IMR-90 (cell line): ENCODE measurements at regions not wholly inside any gene's neighbourhood (a gene's known extent, or its start where the extent isn't known, plus 50 kb on each side); places are given as distances from the start of the nearest gene placed in this dataset.

Experiments used
- ATAC-seq: fragments of 200-7000 bp; cut with Tn5 transposase; 2 replicates; pipeline ENCODE4 v1.9.1; 2020; ENCODE audit warnings: low read depth, mild to moderate bottlenecking, moderate library complexity
- BruUV-seq: library from RNA; stranded (reverse); fragments of 400-500 nt; replicated peaks from 2 replicates; lab custom pipeline; 2021; lab: Mats Ljungman, UMichigan
- CTCF ChIA-PET: fragments of 300-600 bp; formaldehyde crosslinking; extraction: SDS; loops from one replicate; lab custom pipeline; 2021; ENCODE audit warnings: antibody characterized with exemption; lab: Yijun Ruan, JAX
- POLR2A ChIA-PET: fragments of 300-600 bp; sonication (Branson Sonifier 250); formaldehyde crosslinking; loops from one replicate; lab custom pipeline; 2022; ENCODE audit warnings: antibody characterized with exemption; ENCODE audit not compliant: unreplicated experiment; lab: Charles Lee
- DNase-seq: peaks from one replicate; pipeline ENCODE4 v3.0.0; 2013
- H2AFZ ChIP-seq: replicated peaks from 2 replicates; pipeline ENCODE3; 2013; ENCODE audit warnings: low read length, mild to moderate bottlenecking; ENCODE audit not compliant: poor library complexity
- H2AK5ac ChIP-seq: 2 replicates; pipeline ENCODE4 v1.6.1; 2013; ENCODE audit warnings: low read depth, low read length, inconsistent platforms
- H2AK9ac ChIP-seq: replicated peaks from 2 replicates; pipeline ENCODE3; 2013; ENCODE audit warnings: mild to moderate bottlenecking, low read depth, low read length, moderate library complexity; ENCODE audit not compliant: poor library complexity
- H2BK120ac ChIP-seq: 2 replicates; pipeline ENCODE4 v1.6.1; 2013; ENCODE audit warnings: low read depth, low read length, inconsistent platforms
- H2BK15ac ChIP-seq: 3 replicates; pipeline ENCODE4 v1.6.1; 2013; ENCODE audit warnings: low read depth, low read length, inconsistent platforms
- H2BK20ac ChIP-seq: 2 replicates; pipeline ENCODE4 v1.6.1; 2013; ENCODE audit warnings: low read depth, mild to moderate bottlenecking, inconsistent platforms, low read length, moderate library complexity
- H2BK5ac ChIP-seq: 2 replicates; pipeline ENCODE4 v1.6.1; 2013; ENCODE audit warnings: mild to moderate bottlenecking, low read depth, low read length, inconsistent platforms; ENCODE audit not compliant: poor library complexity, severe bottlenecking
- H3K14ac ChIP-seq: replicated peaks from 2 replicates; pipeline ENCODE4 v1.6.1; 2013; ENCODE audit warnings: low read depth, low read length, inconsistent platforms
- H3K18ac ChIP-seq: 2 replicates; pipeline ENCODE4 v1.6.1; 2013; ENCODE audit warnings: low read depth, low read length, control low read depth
- H3K23ac ChIP-seq: 2 replicates; pipeline ENCODE4 v1.6.1; 2013; ENCODE audit warnings: low read depth, low read length, inconsistent platforms
- H3K27ac ChIP-seq: 2 replicates; pipeline ENCODE4 v1.5.1; 2013; ENCODE audit warnings: mild to moderate bottlenecking, control low read depth, low read length; ENCODE audit not compliant: insufficient read depth
- H3K27me3 ChIP-seq: 2 replicates; pipeline ENCODE4 v1.6.1; 2013; ENCODE audit warnings: low read length; ENCODE audit not compliant: control insufficient read depth, insufficient read depth
- H3K36me3 ChIP-seq: 2 replicates; pipeline ENCODE4 v1.6.1; 2013; ENCODE audit warnings: low read length, mixed read lengths; ENCODE audit not compliant: control insufficient read depth, insufficient read depth
- H3K4ac ChIP-seq: 2 replicates; pipeline ENCODE4 v1.6.1; 2013; ENCODE audit warnings: low read depth, low read length, inconsistent platforms
- H3K4me1 ChIP-seq: 2 replicates; pipeline ENCODE4 v1.6.1; 2013; ENCODE audit warnings: low read length, mixed read lengths; ENCODE audit not compliant: control insufficient read depth, insufficient read depth
- H3K4me2 ChIP-seq: 2 replicates; pipeline ENCODE4 v1.6.1; 2013; ENCODE audit warnings: low read depth, mild to moderate bottlenecking, control low read depth, low read length, moderate library complexity
- H3K4me3 ChIP-seq: 2 replicates; pipeline ENCODE4 v1.5.1; 2013; ENCODE audit warnings: low read depth, mild to moderate bottlenecking, control low read depth, low read length, moderate library complexity; ENCODE audit not compliant: insufficient read depth
- H3K56ac ChIP-seq: 2 replicates; pipeline ENCODE4 v1.6.1; 2013; ENCODE audit warnings: low read length, inconsistent platforms; ENCODE audit not compliant: insufficient read depth; ENCODE audit errors: extremely low read depth
- H3K79me1 ChIP-seq, 2 experiments: 2 replicates each; pipeline ENCODE4 v1.6.1; 2013; ENCODE audit warnings: low read length in 2 of 2, inconsistent platforms in 1 of 2, low read depth in 1 of 2
- H3K9ac ChIP-seq: 2 replicates; pipeline ENCODE4 v1.6.1; 2013; ENCODE audit warnings: low read depth, low read length, control low read depth
- H3K9me1 ChIP-seq: 2 replicates; pipeline ENCODE4 v1.6.1; 2013; ENCODE audit warnings: low read length, inconsistent platforms; ENCODE audit not compliant: insufficient read depth
- H3K9me3 ChIP-seq: 2 replicates; pipeline ENCODE4 v1.6.1; 2013; ENCODE audit warnings: low read length; ENCODE audit not compliant: control insufficient read depth, insufficient read depth
- H4K20me1 ChIP-seq: 2 replicates; pipeline ENCODE4 v1.6.1; 2013; ENCODE audit warnings: low read length, inconsistent platforms; ENCODE audit not compliant: insufficient read depth
- H4K5ac ChIP-seq: 2 replicates; pipeline ENCODE4 v1.6.1; 2013; ENCODE audit warnings: mild to moderate bottlenecking, low read depth, low read length, control low read depth
- H4K8ac ChIP-seq, 2 experiments: 2 replicates each; pipeline ENCODE4 v1.6.1; 2013; ENCODE audit warnings: low read depth in 2 of 2, low read length in 2 of 2, control low read depth in 1 of 2, inconsistent platforms in 1 of 2
- H4K91ac ChIP-seq: 2 replicates; pipeline ENCODE4 v1.6.1; 2013; ENCODE audit warnings: low read depth, low read length, inconsistent platforms; ENCODE audit not compliant: insufficient read depth
- FOS ChIP-seq: fragments of 150-350 bp; IDR thresholded peaks from 2 replicates; pipeline ENCODE4 v1.6.1; 2016; ENCODE audit warnings: low read depth, low read length
- WGBS, 2 experiments: methylation state at CpG; one replicate each; pipeline versions ENCODE4 v1.1.5 to v1.1.7; 2013; ENCODE audit warnings: missing lambda C conversion rate in 2 of 2; ENCODE audit not compliant: insufficient read length in 1 of 2; ENCODE audit errors: extremely low coverage in 2 of 2; 5-methylcytosine and 5-hydroxymethylcytosine counted together
- dilution Hi-C: fragments of 300-500 bp; cut with HindIII; formaldehyde crosslinking; loops from one replicate; pipeline ENCODE4 v1.14.3; 2018; ENCODE audit warnings: low sequenced_read_pairs; ENCODE audit not compliant: unreplicated experiment
- in situ Hi-C: fragments of 300-500 bp; cut with MboI; formaldehyde crosslinking; loops from 3 replicates; pipeline ENCODE4 v1.14.3; 2019; ENCODE audit warnings: low sequenced_read_pairs, inconsistent platforms, mixed read lengths
- intact Hi-C: fragments of 100-400 bp; cut with micrococcal nuclease; formaldehyde crosslinking; loops from 2 replicates; pipeline ENCODE4 v1.10.0; 2022

- H3K4ac ChIP-seq: no peak overlapping the region
- no peak overlapping the region for H2AK9ac ChIP-seq
- peak overlapping the region; percentile 75; the same call in 1 of the 2 replicates for H4K5ac ChIP-seq
- no TSS peak for BruUV-seq
- intact Hi-C loops (no loop called here), dilution Hi-C loops (no loop called here), in situ Hi-C loops (no loop called here)
- peaks cover 4% of the 10 kb centered on the region; the same call in 1 of the 2 replicates for H3K4me1 ChIP-seq
- H4K8ac ChIP-seq: no peak overlapping the region
- H2AK5ac ChIP-seq: no peak overlapping the region
- peaks cover 4% of the 10 kb centered on the region for H3K9me3 ChIP-seq
- H2BK20ac ChIP-seq: peak overlapping the region; percentile 17; the same call in 1 of the 2 replicates
- no peak overlapping the region for H3K9ac ChIP-seq
- ChIA-PET POLR2A (no interaction called here), CTCF (interaction anchor here (1.6 kb wide), 1 partner anchor 11 kb away, joined by 3 read pairs; no protein-coding TSS in a partner anchor)
- H3K36me3 ChIP-seq: no peaks in the 10 kb centered on the region
- H3K79me1 ChIP-seq: no peaks in the 10 kb centered on the region
- no peak overlapping the region for H2BK5ac ChIP-seq
- no peak overlapping the region for H3K4me2 ChIP-seq
- H2BK120ac ChIP-seq: no peak overlapping the region
- H3K4me3 ChIP-seq: no peak overlapping the region
- DNase-seq: no peak
- H4K91ac ChIP-seq: no peak overlapping the region
- H3K27ac ChIP-seq: no peak overlapping the region
- no peak for ATAC-seq
- no peaks in the 10 kb centered on the region for H4K20me1 ChIP-seq
- H2AFZ ChIP-seq: no peak overlapping the region
- H3K18ac ChIP-seq: peak overlapping the region; percentile 20; the same call in 1 of the 2 replicates
- no peak overlapping the region for H3K56ac ChIP-seq
- no peak for TF ChIP-seq FOS
- no peak overlapping the region for H3K14ac ChIP-seq
- no peaks in the 10 kb centered on the region; the same call in 1 of the 2 replicates for H3K9me1 ChIP-seq
- no peaks in the 10 kb centered on the region for H3K27me3 ChIP-seq
- H2BK15ac ChIP-seq: no peak overlapping the region; the same call in 2 of the 3 replicates
- no peak overlapping the region for H3K23ac ChIP-seq
- no CpG with 5 or more reads among the region's 4 CpGs for WGBS, 2 experiments
Observed at GRCh38 chr12:105911966-105912365, 226.8 kb downstream of the NUAK1 start.
